H9 (cell line): ENCODE measurements at regions not wholly inside any gene's neighbourhood (a gene's known extent, or its start where the extent isn't known, plus 50 kb on each side); places are given as distances from the start of the nearest gene placed in this dataset.

ENCODE experiments used
- DNase-seq: peaks from one replicate; pipeline ENCODE4 v3.0.0-alpha.2; 2017
- H2AFZ ChIP-seq: one replicate; pipeline ENCODE4 v1.6.1; 2013; ENCODE audit warnings: mild to moderate bottlenecking, low read length, control low read depth, moderate library complexity
- H2AK5ac ChIP-seq: 2 replicates; pipeline ENCODE4 v1.6.1; 2013; ENCODE audit warnings: low read length, control low read depth, mixed read lengths; ENCODE audit not compliant: insufficient read length
- H2BK120ac ChIP-seq: one replicate; pipeline ENCODE4 v1.6.1; 2013; ENCODE audit warnings: low read depth, mild to moderate bottlenecking, low read length, control low read depth, inconsistent platforms; ENCODE audit not compliant: poor library complexity, severe bottlenecking
- H2BK12ac ChIP-seq: 2 replicates; pipeline ENCODE4 v1.6.1; 2013; ENCODE audit warnings: low read length, control low read depth, mixed read lengths, low read depth; ENCODE audit not compliant: insufficient read length
- H2BK15ac ChIP-seq: 2 replicates; pipeline ENCODE4 v1.6.1; 2013; ENCODE audit warnings: low read depth, low read length, control low read depth
- H2BK20ac ChIP-seq: one replicate; pipeline ENCODE4 v1.6.1; 2013; ENCODE audit warnings: low read depth, mild to moderate bottlenecking, low read length, control low read depth, inconsistent platforms; ENCODE audit not compliant: poor library complexity, severe bottlenecking
- H2BK5ac ChIP-seq: 2 replicates; pipeline ENCODE4 v1.6.1; 2013; ENCODE audit warnings: low read length, control low read depth, mixed read lengths; ENCODE audit not compliant: insufficient read length
- H3K14ac ChIP-seq: 2 replicates; pipeline ENCODE4 v1.6.1; 2013; ENCODE audit warnings: low read length, control low read depth; ENCODE audit not compliant: insufficient read depth
- H3K18ac ChIP-seq: 2 replicates; pipeline ENCODE4 v1.6.1; 2013; ENCODE audit warnings: low read depth, mild to moderate bottlenecking, mixed read lengths, low read length, control low read depth; ENCODE audit not compliant: insufficient read length
- H3K23ac ChIP-seq: 2 replicates; pipeline ENCODE4 v1.6.1; 2013; ENCODE audit warnings: low read length, control low read depth, mixed read lengths, low read depth; ENCODE audit not compliant: insufficient read length
- H3K23me2 ChIP-seq: 2 replicates; pipeline ENCODE4 v1.6.1; 2013; ENCODE audit warnings: low read depth, mild to moderate bottlenecking, mixed read lengths, low read length, control low read depth; ENCODE audit not compliant: insufficient read length, poor library complexity, severe bottlenecking
- H3K27ac ChIP-seq: 2 replicates; pipeline ENCODE4 v1.5.1; 2013; ENCODE audit warnings: low read length, control low read depth, mixed read lengths, low read depth; ENCODE audit not compliant: insufficient read length
- H3K27me3 ChIP-seq: 2 replicates; pipeline ENCODE4 v1.6.1; 2013; ENCODE audit warnings: low read length, control low read depth, inconsistent platforms; ENCODE audit not compliant: insufficient read depth
- H3K4ac ChIP-seq: 2 replicates; pipeline ENCODE4 v1.6.1; 2013; ENCODE audit warnings: low read depth, mild to moderate bottlenecking, control low read depth, inconsistent platforms, low read length, moderate library complexity
- H3K4me1 ChIP-seq: 2 replicates; pipeline ENCODE4 v1.6.1; 2013; ENCODE audit warnings: low read length, control low read depth, inconsistent platforms; ENCODE audit not compliant: insufficient read depth
- H3K4me2 ChIP-seq: 2 replicates; pipeline ENCODE4 v1.6.1; 2013; ENCODE audit warnings: low read length, control low read depth, mixed read lengths; ENCODE audit not compliant: insufficient read length, insufficient read depth
- H3K56ac ChIP-seq: 2 replicates; pipeline ENCODE4 v1.6.1; 2013; ENCODE audit warnings: low read depth, mild to moderate bottlenecking, mixed read lengths, low read length, control low read depth; ENCODE audit not compliant: insufficient read length
- H3K79me1 ChIP-seq: 2 replicates; pipeline ENCODE4 v1.6.1; 2013; ENCODE audit warnings: low read depth, mild to moderate bottlenecking, moderate library complexity, low read length, control low read depth, inconsistent platforms; ENCODE audit not compliant: insufficient read depth, poor library complexity, severe bottlenecking
- H3K79me2 ChIP-seq: 2 replicates; pipeline ENCODE4 v1.6.1; 2013; ENCODE audit warnings: low read length, control low read depth, inconsistent platforms; ENCODE audit not compliant: insufficient read depth
- H3K9ac ChIP-seq: 2 replicates; pipeline ENCODE4 v1.6.1; 2013; ENCODE audit warnings: low read length, control low read depth, mixed read lengths; ENCODE audit not compliant: insufficient read length; ENCODE audit errors: extremely low read depth
- H3K9me3 ChIP-seq: one replicate; pipeline ENCODE4 v1.6.1; 2013; ENCODE audit warnings: low read depth, low read length, inconsistent platforms; ENCODE audit not compliant: control insufficient read depth
- H3T11ph ChIP-seq: one replicate; pipeline ENCODE4 v1.6.1; 2013; ENCODE audit warnings: mild to moderate bottlenecking, low read length, control low read depth, inconsistent platforms
- H4K20me1 ChIP-seq: one replicate; pipeline ENCODE4 v1.6.1; 2013; ENCODE audit not compliant: control insufficient read depth, insufficient read length, insufficient read depth
- H4K5ac ChIP-seq: 2 replicates; pipeline ENCODE4 v1.6.1; 2013; ENCODE audit warnings: low read depth, mild to moderate bottlenecking, mixed read lengths, low read length, control low read depth; ENCODE audit not compliant: insufficient read length
- H4K8ac ChIP-seq: replicated peaks from 2 replicates; pipeline ENCODE4 v1.6.1; 2013; ENCODE audit warnings: low read length, control low read depth, mixed read lengths, low read depth; ENCODE audit not compliant: insufficient read length
- H4K91ac ChIP-seq: 2 replicates; pipeline ENCODE4 v1.6.1; 2013; ENCODE audit warnings: low read depth, mild to moderate bottlenecking, moderate library complexity, mixed read lengths, low read length, control low read depth; ENCODE audit not compliant: insufficient read length
- H3K27ac Mint-ChIP-seq, 3 experiments: 2 replicates in 2 of 3; 3 replicates in 1 of 3; pipeline ENCODE4 v1.8.0; 2020 to 2021; ENCODE audit warnings: mixed read lengths in 3 of 3, mild to moderate bottlenecking in 1 of 3, moderate library complexity in 1 of 3
- H3K27me3 Mint-ChIP-seq: 2 replicates; pipeline ENCODE4 v1.8.0; 2021; ENCODE audit warnings: low read depth, mild to moderate bottlenecking, moderate library complexity, mixed read lengths
- H3K36me3 Mint-ChIP-seq, 3 experiments: 2 replicates in 2 of 3; 3 replicates in 1 of 3; pipeline ENCODE4 v1.8.0; 2020 to 2021; ENCODE audit warnings: low read depth in 3 of 3, mixed read lengths in 3 of 3; ENCODE audit not compliant: insufficient read depth in 1 of 3
- H3K4me1 Mint-ChIP-seq, 2 experiments: 2 replicates each; pipeline ENCODE4 v1.8.0; 2020; ENCODE audit warnings: mixed read lengths in 2 of 2
- H3K4me3 Mint-ChIP-seq, 2 experiments: 2 replicates in 1 of 2; 3 replicates in 1 of 2; pipeline ENCODE4 v1.8.0; 2020 to 2021; ENCODE audit warnings: mild to moderate bottlenecking in 2 of 2, mixed read lengths in 2 of 2, moderate library complexity in 1 of 2
- H3K9me3 Mint-ChIP-seq, 2 experiments: 2 replicates in 1 of 2; 3 replicates in 1 of 2; pipeline ENCODE4 v1.8.0; 2020; ENCODE audit warnings: mild to moderate bottlenecking in 2 of 2, mixed read lengths in 2 of 2, moderate library complexity in 1 of 2
- WGBS: extraction: QIAGEN DNeasy Blood & Tissue Kit; methylation state at CpG from one replicate; pipeline ENCODE4 v1.1.7; 2013; ENCODE audit warnings: missing lambda C conversion rate, low lambda C conversion rate, mixed read lengths; ENCODE audit not compliant: insufficient read length; ENCODE audit errors: extremely low coverage; 5-methylcytosine and 5-hydroxymethylcytosine counted together
- TF ChIP-seq, protein P1 (sequence below): fragments of 200-600 bp; sonication (generic); conservative IDR thresholded peaks from 3 replicates; pipeline ENCODE4 v1.8.0; 2021; ENCODE audit warnings: antibody characterized with exemption, mild to moderate bottlenecking

- Histone ChIP-seq H3K23ac (no peak overlapping the region), H3K18ac (no peak overlapping the region), H4K20me1 (no peaks in the 10 kb centered on the region), H3K23me2 (peaks cover 4% of the 10 kb centered on the region), H3K9me3 (no peaks in the 10 kb centered on the region), H3K14ac (no peak overlapping the region), H3K79me1 (no peaks in the 10 kb centered on the region), H2AFZ (no peak overlapping the region), H3K27me3 (no peaks in the 10 kb centered on the region), H3T11ph (no peak overlapping the region), H3K4me1 (peaks cover 7% of the 10 kb centered on the region; the same call in 1 of the 2 replicates), H3K4ac (no peak overlapping the region), H3K79me2 (peaks cover 2% of the 10 kb centered on the region; the same call in 1 of the 2 replicates), H4K8ac (no peak overlapping the region), H3K9ac (no peak overlapping the region), H2BK5ac (no peak overlapping the region), H2BK15ac (no peak overlapping the region), H2BK120ac (no peak overlapping the region), H2AK5ac (no peak overlapping the region), H4K5ac (no peak overlapping the region), H3K56ac (no peak overlapping the region), H2BK20ac (no peak overlapping the region), H2BK12ac (no peak overlapping the region), H4K91ac (no peak overlapping the region), H3K27ac (no peak overlapping the region), H3K4me2 (peak overlapping the region; percentile 96)
- DNase-seq: no peak
- H3K36me3 Mint-ChIP-seq: 0 out of 7 replicates have a peak, but pooled peaks cover 0 to 1% (median 0%) of the 10 kb centered on the region in 3 experiments
- TF ChIP-seq, protein P1, sequence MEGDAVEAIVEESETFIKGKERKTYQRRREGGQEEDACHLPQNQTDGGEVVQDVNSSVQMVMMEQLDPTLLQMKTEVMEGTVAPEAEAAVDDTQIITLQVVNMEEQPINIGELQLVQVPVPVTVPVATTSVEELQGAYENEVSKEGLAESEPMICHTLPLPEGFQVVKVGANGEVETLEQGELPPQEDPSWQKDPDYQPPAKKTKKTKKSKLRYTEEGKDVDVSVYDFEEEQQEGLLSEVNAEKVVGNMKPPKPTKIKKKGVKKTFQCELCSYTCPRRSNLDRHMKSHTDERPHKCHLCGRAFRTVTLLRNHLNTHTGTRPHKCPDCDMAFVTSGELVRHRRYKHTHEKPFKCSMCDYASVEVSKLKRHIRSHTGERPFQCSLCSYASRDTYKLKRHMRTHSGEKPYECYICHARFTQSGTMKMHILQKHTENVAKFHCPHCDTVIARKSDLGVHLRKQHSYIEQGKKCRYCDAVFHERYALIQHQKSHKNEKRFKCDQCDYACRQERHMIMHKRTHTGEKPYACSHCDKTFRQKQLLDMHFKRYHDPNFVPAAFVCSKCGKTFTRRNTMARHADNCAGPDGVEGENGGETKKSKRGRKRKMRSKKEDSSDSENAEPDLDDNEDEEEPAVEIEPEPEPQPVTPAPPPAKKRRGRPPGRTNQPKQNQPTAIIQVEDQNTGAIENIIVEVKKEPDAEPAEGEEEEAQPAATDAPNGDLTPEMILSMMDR: no peak
- no peak overlapping the region for H3K27ac Mint-ChIP-seq
- H3K9me3 Mint-ChIP-seq: peaks cover 0 to 7% of the 10 kb centered on the region in 2 experiments; a peak in 2 of 5 replicates
- H3K4me3 Mint-ChIP-seq: peak overlapping the region; percentile 86 to 87
- WGBS: no CpG with 5 or more reads among the region's 1 CpG
- peaks cover 39 to 41% of the 10 kb centered on the region in 2 experiments for H3K4me1 Mint-ChIP-seq
- no peaks in the 10 kb centered on the region; the same call in 1 of the 2 replicates for H3K27me3 Mint-ChIP-seq
These were observed 73.8 kb downstream of the RPRM start for GRCh38 chr2:153404792-153405191.
